HG02571 (cell line): ENCODE measurements at regions not wholly inside any gene's neighbourhood (a gene's known extent, or its start where the extent isn't known, plus 50 kb on each side); places are given as distances from the start of the nearest gene placed in this dataset.

Source experiments
- ATAC-seq: cut with Tn5 transposase; IDR thresholded peaks from one replicate; pipeline ENCODE4 v1.9.1; 2021; ENCODE audit warnings: mild to moderate bottlenecking, moderate library complexity; ENCODE audit not compliant: unreplicated experiment

- ATAC-seq: no peak
Measured at GRCh38 chr1:62978741-62979140, 194.8 kb downstream of the ATG4C start.

- no peak for ATAC-seq
Measured at GRCh38 chr1:62981434-62981833, 197.5 kb downstream of the ATG4C start.

GRCh38 chr1:62988867-62989266, 204.9 kb downstream of the ATG4C start:
- ATAC-seq: no peak

DNA sequence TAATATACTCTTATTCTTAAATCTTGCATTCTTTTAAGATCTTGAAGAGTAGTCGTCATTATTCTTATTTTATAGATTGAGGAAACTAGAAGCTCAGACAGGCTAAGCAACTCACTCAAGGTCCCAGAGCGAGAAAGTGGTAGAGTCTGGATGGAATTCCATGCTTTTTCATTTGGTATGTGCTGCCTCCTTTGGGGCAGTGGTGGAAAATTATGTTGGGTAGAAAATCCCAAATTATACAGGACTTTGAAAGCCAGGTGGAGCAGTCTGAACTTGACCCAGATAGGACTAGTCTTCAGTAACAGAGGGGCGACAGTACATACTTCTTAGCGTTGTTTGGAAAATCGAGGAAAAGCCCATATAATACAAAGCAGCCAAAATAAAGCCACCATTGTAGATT, 205.6 kb downstream of the ATG4C start:
- ATAC-seq: no peak

GRCh38 chr1:62991152-62991551, 207.2 kb downstream of the ATG4C start:
- ATAC-seq: no peak

GRCh38 chr1:62993844-62994243, 209.9 kb downstream of the ATG4C start:
- ATAC-seq: no peak

DNA sequence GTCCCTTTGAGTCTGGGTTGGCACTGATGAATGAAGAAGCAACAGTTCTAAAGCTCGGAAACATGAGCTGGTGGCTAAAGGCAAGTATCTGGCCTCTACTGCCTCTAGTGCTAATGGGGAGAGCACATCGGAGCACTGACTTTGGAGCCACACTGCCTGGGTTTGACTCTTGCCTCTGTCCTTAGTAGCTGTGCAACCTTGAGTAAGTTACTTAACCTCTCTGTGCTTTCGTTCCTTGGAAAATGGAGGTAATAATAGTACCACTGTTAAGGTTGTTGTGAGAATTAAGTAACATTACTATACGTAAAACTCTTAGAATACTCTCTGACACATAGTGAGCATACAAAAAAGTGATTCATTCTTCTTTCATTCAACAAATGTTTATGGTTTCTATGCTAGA, 211.2 kb downstream of the ATG4C start:
- no peak for ATAC-seq

DNA sequence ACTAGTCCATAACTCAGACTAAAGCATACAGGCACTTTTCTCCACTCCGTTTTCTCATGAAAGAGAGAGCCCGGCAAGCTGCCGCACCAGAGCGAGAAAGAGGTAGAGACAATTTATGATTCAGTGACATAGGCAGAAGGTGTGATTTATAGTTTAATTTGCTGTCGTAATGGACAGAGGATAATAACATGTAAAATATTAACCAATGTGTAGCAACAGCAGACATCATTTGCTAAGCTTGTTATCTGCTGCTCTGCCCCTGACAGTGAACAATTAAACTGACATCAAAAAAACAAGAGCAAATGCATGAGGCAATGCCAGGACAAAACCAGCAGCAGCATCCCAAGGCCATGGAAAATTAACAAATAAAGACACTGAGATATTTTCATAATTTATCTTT, 214.0 kb downstream of the ATG4C start:
- ATAC-seq: no peak

GRCh38 chr1:62998845-62999649, 215.1 kb downstream of the ATG4C start:
- ATAC-seq: no peak

DNA sequence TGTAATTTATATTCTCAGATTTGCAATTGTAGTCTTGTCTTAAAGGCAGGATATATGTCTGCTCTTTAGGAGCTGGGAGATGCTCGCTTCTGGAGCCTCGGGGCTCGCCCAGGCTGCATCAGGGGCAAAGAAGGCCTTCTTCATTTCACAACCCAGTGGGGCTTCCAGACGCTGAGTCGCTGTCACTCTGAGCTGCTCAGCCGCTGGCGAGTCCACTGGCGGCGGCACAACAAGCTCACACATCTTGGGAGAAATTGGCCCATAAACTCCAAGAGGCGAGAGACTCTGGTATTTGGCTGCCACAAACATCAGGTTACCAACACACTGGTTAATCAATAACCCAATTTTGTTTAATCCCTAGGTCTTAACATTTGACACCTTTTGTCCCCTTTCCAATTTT, 216.6 kb downstream of the ATG4C start:
- no peak for ATAC-seq

DNA sequence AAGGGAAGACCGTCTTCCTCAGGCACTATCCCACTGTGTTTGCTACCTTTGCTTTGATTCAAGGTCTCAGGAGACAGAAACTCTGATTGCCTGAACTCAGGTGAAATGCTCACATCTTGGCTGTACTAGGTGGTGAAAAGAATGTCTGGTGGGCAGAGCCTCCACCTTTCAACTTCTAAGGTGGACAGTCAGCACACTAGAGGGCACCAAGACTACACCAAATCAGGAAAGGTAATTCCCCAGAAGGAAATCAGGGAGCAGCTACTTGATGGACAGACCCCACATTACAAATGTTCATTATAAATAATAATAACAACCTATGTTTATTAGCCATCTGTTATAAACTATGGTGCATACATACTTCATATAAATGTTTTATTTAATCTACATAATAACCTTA, 220.9 kb downstream of the ATG4C start:
- ATAC-seq: no peak

DNA sequence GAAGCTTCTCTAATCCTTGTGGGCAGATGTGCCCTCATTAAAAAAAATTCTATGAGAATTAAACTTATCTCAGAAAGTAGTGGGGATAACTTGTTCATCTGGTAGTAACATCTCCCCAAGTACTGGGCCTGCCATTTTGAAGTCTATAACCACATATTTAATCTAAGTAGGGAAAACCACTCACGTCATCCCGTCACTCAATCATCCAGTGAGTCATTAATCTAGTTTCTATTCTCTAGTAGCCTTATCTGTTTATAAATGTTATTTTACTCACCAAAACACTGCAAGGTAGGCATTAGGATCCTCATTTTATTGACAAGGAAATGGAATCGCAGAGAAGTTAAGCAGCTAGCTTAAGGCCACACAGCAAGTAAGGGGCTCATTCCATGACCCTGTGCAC, 221.9 kb downstream of the ATG4C start:
- no peak for ATAC-seq

GRCh38 chr1:63009421-63009820, 225.5 kb downstream of the ATG4C start:
- ATAC-seq: no peak

GRCh38 chr1:63010913-63011660, 227.2 kb downstream of the ATG4C start:
- no peak for ATAC-seq

- ATAC-seq: no peak
Measured at GRCh38 chr1:63012339-63012738, 228.4 kb downstream of the ATG4C start.

DNA sequence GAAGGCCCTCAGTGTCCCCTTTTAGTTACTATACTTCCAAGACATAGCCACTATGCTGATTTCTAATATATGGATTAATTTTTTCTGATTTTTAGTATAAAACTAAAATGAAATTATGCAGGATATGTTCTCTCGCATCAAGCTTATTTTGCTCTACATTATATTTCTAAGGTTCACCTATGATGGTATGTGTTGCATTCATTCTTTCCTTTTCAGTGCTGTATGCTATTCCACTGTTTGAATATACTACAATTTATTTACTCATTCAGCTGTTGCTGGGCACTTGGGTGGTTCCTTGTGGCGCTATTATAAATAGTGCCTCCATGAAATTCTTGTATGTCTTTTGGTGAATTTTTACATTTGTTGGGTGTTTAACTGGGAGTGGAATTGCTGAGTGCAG, 230.3 kb downstream of the ATG4C start:
- ATAC-seq: no peak

DNA sequence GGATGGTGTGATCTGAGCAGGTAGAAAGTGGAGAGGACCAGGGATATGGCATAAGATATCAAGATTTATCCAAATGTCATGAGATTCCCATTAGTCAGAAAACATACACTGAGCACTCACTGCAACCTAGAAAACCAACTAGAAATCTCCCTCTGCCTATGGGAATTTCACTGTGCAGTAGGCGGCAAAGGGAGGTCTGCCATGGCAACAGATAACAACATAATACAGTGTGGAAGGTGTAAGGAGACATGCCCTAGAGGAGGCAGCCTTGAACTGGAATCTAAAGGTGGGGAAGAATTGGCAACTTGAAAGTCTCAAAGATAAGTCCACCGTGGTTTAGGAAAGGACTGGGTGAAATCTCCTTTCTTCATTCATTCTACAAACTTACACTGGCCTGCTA, 238.4 kb downstream of the ATG4C start:
- no peak for ATAC-seq

DNA sequence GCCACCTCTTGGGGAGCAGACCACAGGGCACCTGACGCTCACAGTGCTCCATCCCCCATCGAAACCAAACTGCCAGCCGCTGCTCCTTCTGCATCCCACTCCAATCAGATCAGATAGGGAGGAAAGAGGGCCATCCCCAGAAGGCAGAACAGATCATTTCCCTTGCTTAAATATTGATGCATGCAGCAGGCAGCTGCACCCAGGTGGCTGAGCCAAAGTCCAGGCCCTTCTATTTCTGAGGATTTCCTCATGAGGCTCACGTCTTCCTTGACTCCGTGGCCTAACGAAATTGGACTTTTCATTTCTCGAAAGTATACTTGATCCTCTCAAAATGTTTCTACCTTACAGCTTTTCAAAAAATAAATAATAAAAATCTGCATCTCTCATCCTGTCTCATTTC, 239.2 kb downstream of the ATG4C start:
- ATAC-seq: no peak

GRCh38 chr1:63023637-63024036, 239.7 kb downstream of the ATG4C start:
- ATAC-seq: no peak

- ATAC-seq: no peak
Measured at GRCh38 chr1:63024132-63024531, 240.2 kb downstream of the ATG4C start.

- ATAC-seq: no peak
Measured at GRCh38 chr1:63027176-63027575, 243.2 kb downstream of the ATG4C start.

DNA sequence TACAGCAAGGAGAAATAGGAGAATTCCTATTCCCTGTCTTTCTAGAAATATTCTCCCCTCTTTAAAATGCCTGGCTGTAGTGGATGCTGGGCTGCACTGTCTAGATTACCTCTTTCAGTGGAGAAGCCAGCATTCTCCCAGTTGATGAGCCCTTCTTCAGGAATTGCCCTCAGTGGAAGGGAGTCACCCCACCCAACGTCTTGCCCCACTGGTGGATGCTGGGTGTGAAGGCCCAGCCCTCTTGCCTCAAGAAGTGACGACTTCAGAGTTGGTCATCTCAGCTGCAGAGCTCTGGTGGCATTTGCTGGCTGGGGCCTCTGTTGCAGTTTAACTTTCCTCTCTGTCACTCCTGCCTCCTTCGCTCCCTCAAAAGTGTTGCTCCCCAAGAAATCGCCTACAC, 248.2 kb downstream of the ATG4C start:
- ATAC-seq: no peak
